ENCODE measurements at regions not wholly inside any gene's neighbourhood (a gene's known extent, or its start where the extent isn't known, plus 50 kb on each side); places are given as distances from the start of the nearest gene placed in this dataset.

- Histone ChIP-seq H3K36me3 (ENCODE audit: control insufficient read depth in 2 of 4, insufficient read depth in 4 of 4, low read length in 3 of 4) (no peaks in the 10 kb centered on the region), H4K91ac (replicated peaks; ENCODE audit: insufficient read length, low read length) (no peak overlapping the region), H3K27me3 (replicated peaks in 1 of 4; ENCODE audit: control insufficient read depth in 3 of 4, extremely low read depth in 1 of 4, insufficient read depth in 3 of 4, low read length in 3 of 4) (no peaks in the 10 kb centered on the region), H2BK5ac (ENCODE audit: low read depth, low read length) (no peak overlapping the region), H3K56ac (replicated peaks; ENCODE audit: insufficient read length, low read depth, low read length) (no peak overlapping the region), H4K20me1 (replicated peaks in 1 of 2; ENCODE audit: control insufficient read depth in 1 of 2, insufficient read depth in 2 of 2, low read length in 2 of 2) (no peaks in the 10 kb centered on the region), H2BK12ac (ENCODE audit: low read depth, low read length) (no peak overlapping the region), H2BK20ac (ENCODE audit: low read length) (no peak overlapping the region), H3K23ac (ENCODE audit: insufficient read length) (no peak overlapping the region), H3K9ac (replicated peaks in 1 of 4; ENCODE audit: extremely low read depth in 1 of 4, low read depth in 3 of 4, low read length in 3 of 4) (no peak overlapping the region), H2AFZ (ENCODE audit: low read length) (no peak overlapping the region), H2AK5ac (ENCODE audit: low read depth, low read length) (no peak overlapping the region), H3K79me1 (ENCODE audit: low read depth, low read length) (no peaks in the 10 kb centered on the region), H3K4ac (replicated peaks; ENCODE audit: insufficient read length, low read depth, low read length) (no peak overlapping the region), H4K5ac (ENCODE audit: insufficient read length, low read depth, low read length) (no peak overlapping the region), H3K4me3 (ENCODE audit: extremely low read depth in 1 of 4, insufficient read depth in 2 of 4, low read depth in 3 of 4, low read length in 4 of 4) (no peak overlapping the region), H3K14ac (ENCODE audit: insufficient read length) (no peak overlapping the region), H3K9me3 (ENCODE audit: insufficient read depth in 2 of 2, low read depth in 1 of 2, low read length in 1 of 2) (no peaks in the 10 kb centered on the region), H2BK120ac (replicated peaks; ENCODE audit: low read depth, low read length) (no peak overlapping the region), H3K27ac (ENCODE audit: low read depth, low read length) (no peak overlapping the region), H3K4me2 (ENCODE audit: insufficient read depth in 1 of 2, low read depth in 2 of 2, low read length in 2 of 2) (no peak overlapping the region), H2BK15ac (ENCODE audit: low read length) (no peak overlapping the region), H3K79me2 (ENCODE audit: control insufficient read depth in 1 of 2, insufficient read depth in 2 of 2, low read length in 2 of 2) (no peaks in the 10 kb centered on the region), H3K4me1 (replicated peaks in 1 of 4; ENCODE audit: control insufficient read depth in 3 of 4, insufficient read depth in 4 of 4, low read length in 3 of 4) (peaks cover 0 to 4% (median 1%) of the 10 kb centered on the region in 4 experiments; a peak in 2 of 7 replicates), H4K8ac (ENCODE audit: extremely low read depth, insufficient read depth, low read length) (no peak overlapping the region), H3K18ac (ENCODE audit: extremely low read depth, low read length) (no peak overlapping the region), H3K23me2 (ENCODE audit: low read depth, low read length) (no peaks in the 10 kb centered on the region)
- FAIRE-seq (no peak), DNase-seq (ENCODE audit: low read depth in 1 of 2, low spot score in 2 of 2) (no peak)
- 89% methylated on average over 3 of the region's 3 CpGs; no CpG with 5 or more reads in 1 of the 2 experiments for WGBS, 2 experiments (ENCODE audit: extremely low coverage in 1 of 2, insufficient coverage in 1 of 2, insufficient read length in 1 of 2, insufficient replicate concordance in 2 of 2, low coverage in 1 of 2, low lambda C conversion rate in 2 of 2, missing lambda C conversion rate in 1 of 2)
- POLR2A ChIA-PET (ENCODE audit: partially characterized antibody): no interaction called here
- CTCF ChIA-PET (ENCODE audit: partially characterized antibody): no interaction called here
- no peak for TF ChIP-seq CHD7 (IDR thresholded peaks at IDR 0.05; ENCODE audit: insufficient replicate concordance, low read length)
Observed at GRCh38 chr3:151974067-151974466, 100.6 kb downstream of the SUCNR1 start.
